Fibroblast of the aortic adventitia (primary cell): ENCODE measurements at regions not wholly inside any gene's neighbourhood (a gene's known extent, or its start where the extent isn't known, plus 50 kb on each side); places are given as distances from the start of the nearest gene placed in this dataset.
"Not testable (repeated sequence)": the region's sequence is repeated elsewhere in the genome, so short reads cannot be mapped to it uniquely, and the experiment has no call there.

ENCODE experiments used
- DNase-seq: peaks from one replicate; pipeline ENCODE4 v3.0.0-alpha.2; 2010; ENCODE audit warnings: low read depth
- H3K4me3 ChIP-seq: 2 replicates; pipeline ENCODE4 v1.5.1; 2011; ENCODE audit warnings: low read depth, mild to moderate bottlenecking, control low read depth, low read length, moderate library complexity
- TF ChIP-seq, protein P1 (sequence below): IDR thresholded peaks from 2 replicates; pipeline ENCODE4 v1.5.1; 2011; ENCODE audit warnings: mild to moderate bottlenecking, low read length, control low read depth, inconsistent platforms; ENCODE audit not compliant: insufficient read depth

DNA sequence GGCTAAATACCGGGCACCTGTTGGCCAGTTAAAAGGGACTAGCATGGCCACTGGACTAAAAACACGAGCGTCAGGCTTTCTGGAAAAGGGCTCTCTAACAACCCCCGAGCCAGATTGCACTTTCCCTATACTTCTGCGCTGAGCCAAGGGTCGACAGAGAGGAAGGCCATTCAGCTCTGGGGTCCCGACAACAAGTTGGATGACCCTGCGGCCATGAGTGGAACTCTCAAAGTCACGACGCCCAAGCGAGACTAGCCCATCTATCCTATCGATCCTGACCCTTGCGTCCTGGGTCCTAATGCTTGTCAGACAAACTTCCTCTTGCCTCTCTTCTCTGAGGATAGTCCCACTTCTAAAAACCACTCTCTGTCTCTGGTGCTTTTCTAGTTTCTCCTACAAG lies 99.9 kb upstream of the PRDX6 start:
- no peak for DNase-seq
- H3K4me3 ChIP-seq: no peak overlapping the region
- TF ChIP-seq, protein P1, sequence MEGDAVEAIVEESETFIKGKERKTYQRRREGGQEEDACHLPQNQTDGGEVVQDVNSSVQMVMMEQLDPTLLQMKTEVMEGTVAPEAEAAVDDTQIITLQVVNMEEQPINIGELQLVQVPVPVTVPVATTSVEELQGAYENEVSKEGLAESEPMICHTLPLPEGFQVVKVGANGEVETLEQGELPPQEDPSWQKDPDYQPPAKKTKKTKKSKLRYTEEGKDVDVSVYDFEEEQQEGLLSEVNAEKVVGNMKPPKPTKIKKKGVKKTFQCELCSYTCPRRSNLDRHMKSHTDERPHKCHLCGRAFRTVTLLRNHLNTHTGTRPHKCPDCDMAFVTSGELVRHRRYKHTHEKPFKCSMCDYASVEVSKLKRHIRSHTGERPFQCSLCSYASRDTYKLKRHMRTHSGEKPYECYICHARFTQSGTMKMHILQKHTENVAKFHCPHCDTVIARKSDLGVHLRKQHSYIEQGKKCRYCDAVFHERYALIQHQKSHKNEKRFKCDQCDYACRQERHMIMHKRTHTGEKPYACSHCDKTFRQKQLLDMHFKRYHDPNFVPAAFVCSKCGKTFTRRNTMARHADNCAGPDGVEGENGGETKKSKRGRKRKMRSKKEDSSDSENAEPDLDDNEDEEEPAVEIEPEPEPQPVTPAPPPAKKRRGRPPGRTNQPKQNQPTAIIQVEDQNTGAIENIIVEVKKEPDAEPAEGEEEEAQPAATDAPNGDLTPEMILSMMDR: no peak

GRCh38 chr1:173383351-173383750 lies 93.8 kb upstream of the PRDX6 start:
- H3K4me3 ChIP-seq: no peak overlapping the region
- TF ChIP-seq, protein P1: no peak
- peak; percentile 52 for DNase-seq

DNA sequence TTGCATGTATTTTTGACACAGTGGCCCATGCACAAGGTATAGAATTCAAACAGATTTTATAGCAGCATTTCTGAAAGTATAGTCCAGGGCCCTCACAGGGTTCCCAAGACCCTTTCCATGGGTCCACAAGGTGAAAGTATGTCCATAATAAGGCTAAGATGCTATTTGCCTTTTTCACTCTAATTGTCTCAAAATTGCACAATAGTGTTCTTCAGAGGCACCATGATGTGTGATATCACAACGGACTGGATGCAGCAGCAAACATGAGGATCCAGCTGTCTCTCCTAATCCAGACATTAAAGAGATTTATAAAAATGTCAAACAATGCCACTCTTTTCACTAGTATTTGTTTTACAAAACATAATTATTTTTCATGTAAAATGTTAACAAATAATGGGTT lies 88.8 kb upstream of the PRDX6 start:
- DNase-seq: no peak
- TF ChIP-seq, protein P1: no peak
- no peak overlapping the region for H3K4me3 ChIP-seq

DNA sequence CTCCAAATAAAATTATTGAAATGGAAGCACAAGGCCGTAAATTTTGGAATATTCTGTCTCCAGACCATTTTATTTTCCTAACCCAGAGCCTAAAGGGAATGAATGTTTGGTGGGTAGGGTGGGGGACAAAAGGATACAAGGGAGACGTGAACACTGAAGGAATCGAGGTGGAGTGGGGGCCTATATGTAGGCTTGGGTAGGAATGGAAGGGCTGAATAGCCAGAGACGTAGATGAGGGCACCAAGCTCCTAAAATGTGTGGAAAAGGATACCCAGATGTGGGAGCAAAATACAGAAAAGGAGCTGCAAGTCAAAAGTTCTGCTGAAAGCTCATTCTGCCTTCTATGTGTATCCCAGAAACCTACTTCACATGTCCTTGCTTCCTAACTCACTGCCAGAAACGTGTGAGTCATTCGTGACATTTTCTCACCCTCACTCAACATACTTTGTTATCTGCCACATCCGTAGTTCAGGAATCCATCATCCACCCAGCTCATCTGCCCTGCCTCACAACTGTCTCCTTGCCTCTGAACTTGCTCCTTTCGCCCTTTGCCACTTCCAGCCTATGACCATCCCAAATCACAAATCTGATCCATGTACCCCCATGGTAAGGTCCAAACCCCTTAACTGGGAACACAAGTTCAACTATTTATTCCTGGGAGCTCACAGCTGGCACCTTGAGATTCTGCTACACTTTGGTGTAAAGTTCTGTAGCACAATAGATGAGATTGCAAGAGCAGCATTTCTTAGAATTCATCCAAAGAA lies 84.1 kb upstream of the PRDX6 start:
- H3K4me3 ChIP-seq: no peak overlapping the region
- TF ChIP-seq, protein P1: no peak
- DNase-seq: peak; percentile 89

GRCh38 chr1:173393659-173394000 lies 83.5 kb upstream of the PRDX6 start:
- peak; percentile 80 for DNase-seq
- TF ChIP-seq, protein P1: no peak
- no peak overlapping the region for H3K4me3 ChIP-seq

DNA sequence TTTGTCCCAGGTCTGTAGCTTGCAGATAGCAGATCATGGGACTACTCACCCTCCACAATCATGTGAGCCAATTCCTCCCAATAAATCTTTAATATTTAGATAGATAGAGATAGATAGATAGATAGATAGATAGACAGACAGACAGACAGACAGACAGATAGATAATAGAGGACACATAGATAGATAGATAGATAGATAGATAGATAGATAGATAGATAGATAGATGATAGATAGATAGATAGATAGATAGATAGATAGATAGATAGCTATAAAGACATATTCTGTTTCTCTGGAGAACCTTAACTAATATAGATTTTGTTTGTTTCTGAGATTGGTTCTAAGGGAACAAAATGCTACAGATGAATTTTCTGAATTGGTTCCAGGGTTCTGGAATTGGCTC lies 82.3 kb upstream of the PRDX6 start:
- DNase-seq, H3K4me3 ChIP-seq: not testable (repeated sequence)

GRCh38 chr1:173395762-173396161 lies 81.4 kb upstream of the PRDX6 start:
- TF ChIP-seq, protein P1: no peak
- DNase-seq: no peak
- H3K4me3 ChIP-seq: no peak overlapping the region
